Cardiac septum (tissue), 1 donor: ENCODE measurements at regions not wholly inside any gene's neighbourhood (a gene's known extent, or its start where the extent isn't known, plus 50 kb on each side); places are given as distances from the start of the nearest gene placed in this dataset.
"Not testable (repeated sequence)": the region's sequence is repeated elsewhere in the genome, so short reads cannot be mapped to it uniquely, and the experiment has no call there.

Source experiments
- DNase-seq: peaks from one replicate; pipeline ENCODE4 v3.0.0-alpha.2; 2020; ENCODE audit warnings: low spot score
- intact Hi-C: fragments of 100-400 bp; cut with DNase I; formaldehyde crosslinking; loops from one replicate; pipeline ENCODE4 v1.14.0; 2022
- donor health status: DM: no; HTN: no; CAD: no.

DNA sequence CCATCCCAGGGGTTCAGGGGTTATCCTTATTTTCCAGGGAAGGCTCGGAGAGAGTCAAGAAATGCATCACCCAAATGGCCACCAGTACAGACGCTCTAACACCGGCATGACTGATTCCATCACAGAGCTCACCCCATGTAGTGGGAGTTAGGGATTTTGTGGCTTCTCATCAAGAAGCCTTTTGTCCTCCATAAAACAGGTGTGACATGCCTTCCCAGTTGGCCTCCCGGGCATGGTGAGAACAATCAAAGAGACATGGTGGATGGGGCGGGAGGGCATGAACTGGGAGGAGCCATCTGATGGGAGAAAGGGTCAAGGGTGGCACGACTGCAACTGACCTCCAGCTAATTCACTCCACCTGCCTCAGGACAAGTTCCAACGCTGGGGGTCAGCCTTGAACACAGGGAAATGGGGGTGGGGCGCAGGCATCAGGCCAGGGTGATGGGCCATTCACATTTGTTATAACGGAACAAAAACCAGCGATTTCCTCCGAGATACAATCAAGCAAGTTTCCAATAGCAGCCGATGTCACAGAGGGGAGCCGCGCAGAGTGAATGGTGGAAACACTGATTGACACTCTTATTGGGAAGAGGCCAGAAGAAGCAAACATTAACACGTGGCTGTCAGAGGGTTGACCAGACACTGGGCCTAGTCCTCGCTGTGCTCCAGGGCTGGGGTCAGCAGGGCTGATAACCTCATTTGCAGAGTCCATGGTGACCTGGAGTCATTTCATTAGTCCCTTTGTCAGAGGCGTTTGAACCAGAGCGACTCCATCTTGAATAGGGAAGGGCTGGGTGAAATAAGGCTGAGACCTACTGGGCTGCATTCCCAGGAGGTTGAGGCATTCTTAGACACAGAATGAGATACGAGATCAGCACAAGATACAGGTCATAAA lies 80.5 kb upstream of the HPCAL1 start:
- intact Hi-C loops, result no loop called here
- DNase-seq, result no peak

DNA sequence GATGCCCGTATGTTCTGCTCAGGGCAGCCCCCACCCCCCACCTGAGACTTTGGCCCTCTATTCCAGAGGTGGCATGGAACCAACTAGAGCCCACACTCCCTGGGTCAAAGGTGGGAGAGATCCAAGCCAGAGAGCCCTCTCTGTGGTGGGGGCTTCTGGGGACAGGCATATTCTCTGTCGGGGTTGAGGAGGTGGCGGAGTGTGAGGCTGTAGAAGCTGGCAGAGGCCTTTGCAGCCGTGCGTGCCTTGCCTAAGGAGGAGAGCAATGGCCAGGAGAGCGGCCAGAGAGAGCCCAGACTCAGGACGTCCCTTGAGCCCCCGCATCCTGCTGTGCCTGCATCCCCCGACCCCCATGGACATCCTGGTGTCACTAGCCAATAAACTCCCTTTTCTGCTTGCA lies 79.2 kb upstream of the HPCAL1 start:
- peak; percentile 47 for DNase-seq
- intact Hi-C loops, result no loop called here

DNA sequence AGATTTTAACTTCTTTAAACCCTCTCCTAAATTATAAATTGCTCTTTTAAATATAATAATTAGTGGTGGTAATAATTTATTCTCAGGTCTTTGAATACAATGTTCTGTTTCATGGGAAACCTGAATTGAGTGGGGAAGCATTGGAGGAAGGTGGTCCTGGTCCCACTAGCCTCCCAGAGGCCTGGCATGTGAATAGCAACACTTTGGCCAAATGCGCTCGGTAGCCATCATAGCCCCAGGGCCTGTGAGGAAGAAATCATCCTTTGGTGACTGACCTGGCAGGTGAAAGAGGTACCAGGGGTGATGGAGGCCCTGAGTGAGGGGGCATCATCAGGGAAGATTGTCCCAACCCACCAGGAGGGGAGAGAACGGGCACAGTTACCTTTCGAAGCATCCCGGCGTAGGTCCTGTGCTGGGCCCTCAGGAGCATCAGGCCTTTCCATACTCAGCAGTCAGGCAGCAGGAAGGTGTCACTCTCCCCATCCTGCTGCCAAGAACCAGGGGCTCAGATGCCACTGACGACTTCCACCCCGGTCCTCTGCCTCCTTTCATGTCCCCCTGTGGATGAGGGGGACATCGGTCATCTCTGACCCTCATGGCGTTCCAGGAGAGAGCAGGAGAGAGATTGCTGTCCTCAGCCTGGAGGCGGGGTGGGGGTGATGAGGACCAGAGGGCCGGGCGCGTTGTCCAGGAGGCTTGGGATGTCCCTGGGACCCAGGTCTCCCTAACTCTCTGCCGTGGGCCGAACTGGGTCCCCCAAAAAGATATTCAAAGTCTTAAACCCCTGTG lies 78.6 kb upstream of the HPCAL1 start:
- intact Hi-C loops, result no loop called here

DNA sequence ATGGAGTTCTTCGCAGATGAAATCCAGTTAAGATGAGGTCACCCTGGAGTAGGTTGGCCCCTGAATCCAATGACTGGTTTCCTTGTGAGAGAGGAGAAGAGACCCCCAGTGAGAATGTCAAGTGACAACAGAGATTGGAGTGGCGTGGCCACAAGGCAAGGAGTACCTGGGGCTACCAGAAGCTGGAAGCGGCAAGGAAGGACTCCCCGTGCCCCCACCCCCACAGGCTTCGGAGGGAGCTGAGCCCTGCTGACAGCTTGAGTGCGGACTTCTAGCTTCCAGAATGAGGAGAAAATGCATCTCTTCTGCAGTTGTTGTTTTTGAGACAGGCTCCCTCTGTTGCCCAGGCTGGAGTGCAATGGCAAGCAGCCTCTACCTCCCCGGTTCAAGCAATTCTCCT lies 78.0 kb upstream of the HPCAL1 start:
- intact Hi-C loops, result no loop called here

More for the DNA sequence above, 78.6 kb upstream of the HPCAL1 start:
- DNase-seq, result peak; percentile 70

DNA sequence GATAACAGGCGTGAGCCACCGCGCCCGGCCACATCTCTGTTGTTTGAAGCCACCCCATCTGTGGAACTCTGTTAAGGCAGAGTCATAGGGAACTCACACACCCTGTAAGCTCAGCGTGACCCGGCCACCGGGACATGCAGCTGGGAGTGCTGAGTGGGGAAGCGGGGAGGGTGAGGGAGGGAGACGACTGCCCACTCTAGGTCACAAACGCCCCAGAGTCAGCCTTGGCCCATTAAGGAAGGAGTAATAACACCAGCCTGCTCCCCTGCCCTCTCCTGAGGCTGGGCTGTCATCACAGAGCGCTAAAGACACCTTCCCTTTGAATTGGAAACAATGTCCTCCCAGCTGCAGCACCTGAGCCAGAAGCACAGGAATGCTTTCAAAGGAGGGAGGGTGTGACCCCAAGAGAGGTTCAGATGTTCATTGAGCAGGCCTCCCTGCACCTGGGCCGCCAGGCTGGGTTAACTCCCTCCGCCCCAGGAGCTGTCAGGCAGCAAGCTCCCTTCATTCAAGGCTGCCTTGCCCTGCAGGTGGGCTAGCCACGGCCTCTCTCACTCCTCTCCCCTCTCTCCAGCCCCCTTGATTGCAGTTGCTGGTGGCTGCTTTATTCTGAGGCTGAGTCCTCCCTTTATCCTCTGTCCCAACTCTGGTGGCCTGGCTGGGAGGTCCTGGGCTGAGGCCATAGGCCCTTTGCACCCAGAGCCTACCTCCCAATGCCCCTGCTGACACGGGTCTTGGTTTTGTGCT lies 77.2 kb upstream of the HPCAL1 start:
- peak; percentile 50 for DNase-seq

More for the DNA sequence above, 78.0 kb upstream of the HPCAL1 start:
- DNase-seq, result no peak

DNA sequence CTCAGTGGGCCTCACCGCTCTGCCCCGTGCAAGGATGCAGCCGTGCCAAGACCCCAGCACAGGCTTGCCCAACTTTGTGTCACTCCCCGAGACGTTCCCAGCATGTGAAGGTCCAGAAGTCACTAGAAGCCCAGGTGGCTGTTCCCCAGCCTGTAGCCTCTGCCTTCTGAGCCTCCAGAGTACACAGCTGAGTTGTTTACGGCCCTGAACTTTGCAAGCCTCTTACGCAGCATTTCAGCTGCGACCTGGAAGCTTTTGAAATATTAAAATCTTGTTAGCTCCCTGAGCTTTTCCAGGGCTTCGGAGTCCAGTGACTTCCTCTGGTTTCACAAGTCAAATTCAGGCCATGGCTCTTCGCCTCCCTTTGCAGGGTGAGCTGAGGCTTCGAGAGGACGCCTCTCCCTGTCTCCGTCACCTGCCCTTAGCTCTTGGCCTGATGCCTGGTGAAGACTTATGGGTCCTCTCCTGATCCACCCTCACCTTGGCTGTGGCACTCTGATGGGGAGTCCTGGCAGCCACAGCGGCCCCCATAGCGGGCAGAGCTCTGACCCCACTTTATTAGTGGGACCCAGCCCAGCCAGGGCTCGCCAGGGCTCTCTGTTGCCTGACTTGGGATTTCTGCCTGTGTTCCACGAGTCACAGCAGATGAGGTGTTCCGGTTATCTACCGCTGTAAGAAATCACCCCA lies 76.5 kb upstream of the HPCAL1 start:
- intact Hi-C loops, result no loop called here
- peak; percentile 70 for DNase-seq

More for the DNA sequence above, 77.2 kb upstream of the HPCAL1 start:
- intact Hi-C loops, result no loop called here

DNA sequence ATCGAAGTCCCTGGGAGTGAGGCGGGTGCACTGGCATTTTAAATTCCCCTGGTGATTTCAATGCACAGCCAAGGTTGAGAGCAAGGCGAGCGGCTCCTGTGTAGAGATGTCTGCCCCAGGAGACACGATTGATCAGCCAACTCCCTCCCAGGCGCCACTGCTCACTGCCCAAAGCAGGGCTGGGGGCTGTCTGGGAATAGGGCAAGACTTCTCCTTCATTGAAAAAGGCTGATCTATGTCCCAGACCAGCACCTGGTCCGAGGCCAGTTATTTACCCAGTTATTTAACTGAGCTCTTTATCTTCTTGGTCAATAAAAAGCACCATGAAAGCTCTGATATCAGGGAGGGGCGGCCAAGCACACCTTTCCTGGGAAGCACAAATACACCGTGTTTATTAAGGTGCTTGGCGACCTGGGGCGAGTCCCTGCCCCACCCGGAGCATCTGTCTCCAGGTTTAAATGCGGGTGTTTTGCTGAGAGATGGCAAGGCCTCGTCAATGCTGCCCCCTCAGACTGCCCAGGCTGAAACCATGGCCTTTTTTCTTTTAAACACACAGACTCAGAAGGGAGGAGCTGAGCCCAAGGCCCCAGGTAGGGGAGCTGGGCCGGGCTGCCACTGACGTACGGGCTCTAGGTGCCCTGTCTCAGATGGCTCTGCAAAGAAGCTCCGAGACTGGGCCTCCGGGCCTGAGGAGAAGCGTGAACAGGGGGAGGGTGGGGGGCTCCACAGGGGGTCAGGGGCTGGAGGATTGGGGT lies 73.9 kb upstream of the HPCAL1 start:
- DNase-seq, result peak; percentile 63
- intact Hi-C loops, result no loop called here

DNA sequence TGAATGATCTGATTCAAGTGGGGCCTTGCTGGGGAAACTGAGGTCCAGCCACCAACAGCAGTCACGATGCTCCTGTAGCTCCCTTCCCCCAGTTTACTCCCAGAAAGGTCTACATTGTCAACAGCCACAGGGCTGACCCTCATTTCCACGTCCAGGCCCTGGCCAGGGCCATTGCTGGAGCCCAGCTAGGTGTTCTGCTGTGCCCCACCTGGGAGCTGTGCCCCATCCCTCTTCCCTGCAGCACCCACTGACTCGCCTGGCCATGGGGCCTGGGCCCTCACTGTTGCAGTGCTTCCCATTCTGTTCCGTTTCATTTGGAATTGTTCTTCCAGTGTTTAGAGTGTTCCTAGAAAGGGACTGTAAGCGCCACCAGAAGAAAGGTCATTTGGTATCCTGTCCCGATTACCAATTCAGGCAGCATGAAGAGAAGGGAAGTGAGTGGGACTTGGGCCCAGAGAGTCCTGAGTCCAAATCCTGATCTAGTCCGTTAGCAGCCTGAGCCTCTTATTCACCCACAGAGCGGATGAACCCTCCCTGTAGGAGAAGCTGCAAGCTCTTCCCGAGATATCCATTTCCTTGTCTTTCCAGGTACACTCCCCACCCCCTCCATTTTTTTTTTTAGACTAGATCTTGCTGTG lies 73.1 kb upstream of the HPCAL1 start:
- intact Hi-C loops, result no loop called here
- peak; percentile 68 for DNase-seq

DNA sequence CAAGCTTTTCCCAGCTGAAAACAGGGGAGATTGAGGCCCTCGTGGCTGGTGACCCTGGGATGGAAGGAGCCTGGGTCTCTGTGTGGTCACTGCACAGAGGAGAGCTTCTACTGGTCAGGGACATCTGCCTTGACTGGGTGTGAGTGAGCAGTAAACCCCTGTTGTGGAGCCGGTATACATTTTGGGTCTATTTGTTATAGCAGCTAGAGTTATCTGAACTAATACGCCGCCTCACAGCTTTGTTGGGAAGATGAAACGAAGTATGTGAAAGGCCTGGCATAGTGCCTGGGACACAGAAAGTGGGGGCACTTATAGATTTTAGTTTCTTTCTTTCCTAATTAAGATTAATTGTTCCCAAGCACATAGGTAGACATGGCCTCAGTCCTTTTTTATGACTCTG lies 72.2 kb upstream of the HPCAL1 start:
- no peak for DNase-seq
- intact Hi-C loops, result no loop called here

DNA sequence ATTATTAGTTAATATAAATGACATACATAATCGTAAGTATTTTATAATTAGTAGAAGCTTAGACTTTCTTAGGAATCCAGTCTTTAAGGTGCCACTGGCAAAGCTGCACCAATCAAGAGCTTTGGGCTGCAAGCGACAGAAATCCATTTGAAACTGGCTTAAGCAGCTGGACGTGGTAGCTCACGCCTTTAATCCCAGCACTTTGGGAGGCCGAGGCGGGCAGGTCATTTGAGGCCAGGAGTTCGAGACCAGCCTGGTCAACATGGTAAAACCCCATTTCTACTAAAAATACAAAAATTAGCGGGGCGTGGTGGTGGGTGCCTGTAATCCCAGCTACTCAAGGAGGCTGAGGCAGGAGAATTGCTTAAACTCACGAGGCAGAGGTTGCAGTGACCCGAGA lies 71.8 kb upstream of the HPCAL1 start:
- intact Hi-C loops, result not testable (repeated sequence)
- DNase-seq, result peak; percentile 20

DNA sequence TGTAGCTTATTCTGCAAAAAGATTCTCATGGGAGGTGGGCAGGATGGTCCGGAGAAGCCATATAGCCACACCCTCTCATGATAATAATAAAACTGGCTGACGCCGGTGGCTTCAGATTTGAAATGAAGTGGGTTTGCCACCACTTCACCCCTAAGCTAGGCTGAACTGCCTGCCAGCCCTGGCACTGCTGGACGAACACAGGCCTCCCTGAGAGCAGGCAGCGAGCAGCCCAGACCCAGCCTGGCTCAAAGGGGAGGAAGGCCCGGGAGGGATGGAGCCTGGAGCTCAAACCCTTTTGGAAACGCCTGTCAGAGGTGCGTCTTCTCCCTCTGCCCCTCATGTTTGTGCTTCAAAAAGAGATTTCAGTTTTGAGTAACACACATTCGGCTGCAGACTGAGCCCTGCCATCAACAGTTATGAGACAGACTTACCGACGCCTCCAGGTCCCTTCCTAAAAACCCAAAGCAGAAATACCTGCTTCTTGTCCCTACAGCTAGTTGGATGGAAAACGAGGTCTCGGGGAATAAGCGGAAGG lies 71.1 kb upstream of the HPCAL1 start:
- intact Hi-C loops, result no loop called here
- DNase-seq, result peak; percentile 58

DNA sequence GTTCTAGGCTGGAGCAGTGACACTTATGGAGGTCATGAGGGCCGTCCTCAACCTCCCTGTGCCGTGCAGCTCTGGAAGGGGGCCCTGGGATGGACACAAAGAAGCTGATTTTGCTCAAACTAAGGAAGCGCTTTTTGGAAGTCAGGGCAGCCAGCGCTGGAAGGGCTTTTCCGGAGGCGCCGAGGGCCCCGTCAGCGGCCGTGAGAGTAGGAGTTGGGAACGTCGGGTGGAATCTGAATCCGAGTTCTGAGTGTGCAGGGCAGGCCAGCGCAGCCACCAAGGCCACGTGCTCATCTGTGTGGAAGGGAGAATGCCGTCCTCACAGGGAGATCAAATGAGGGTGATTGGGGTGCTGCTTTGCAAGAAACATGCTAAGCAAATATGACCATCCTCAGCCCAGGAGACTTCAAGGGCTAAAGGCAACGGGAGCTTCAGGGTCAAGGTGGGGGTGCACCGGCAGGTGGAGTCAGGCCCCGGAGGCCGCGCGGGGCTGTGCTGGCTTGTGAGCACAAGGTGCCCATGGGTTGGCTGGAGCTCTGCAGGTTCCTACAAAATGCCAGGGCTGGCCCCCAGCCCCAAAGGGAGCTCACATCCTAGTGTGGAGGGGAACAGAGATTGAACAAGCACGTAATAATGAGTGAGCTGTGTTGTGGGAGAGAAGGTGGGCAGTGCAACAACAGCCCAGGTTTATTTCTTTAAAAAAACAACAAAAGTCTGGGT lies 70.4 kb upstream of the HPCAL1 start:
- peak; percentile 63 for DNase-seq
- intact Hi-C loops, result no loop called here

DNA sequence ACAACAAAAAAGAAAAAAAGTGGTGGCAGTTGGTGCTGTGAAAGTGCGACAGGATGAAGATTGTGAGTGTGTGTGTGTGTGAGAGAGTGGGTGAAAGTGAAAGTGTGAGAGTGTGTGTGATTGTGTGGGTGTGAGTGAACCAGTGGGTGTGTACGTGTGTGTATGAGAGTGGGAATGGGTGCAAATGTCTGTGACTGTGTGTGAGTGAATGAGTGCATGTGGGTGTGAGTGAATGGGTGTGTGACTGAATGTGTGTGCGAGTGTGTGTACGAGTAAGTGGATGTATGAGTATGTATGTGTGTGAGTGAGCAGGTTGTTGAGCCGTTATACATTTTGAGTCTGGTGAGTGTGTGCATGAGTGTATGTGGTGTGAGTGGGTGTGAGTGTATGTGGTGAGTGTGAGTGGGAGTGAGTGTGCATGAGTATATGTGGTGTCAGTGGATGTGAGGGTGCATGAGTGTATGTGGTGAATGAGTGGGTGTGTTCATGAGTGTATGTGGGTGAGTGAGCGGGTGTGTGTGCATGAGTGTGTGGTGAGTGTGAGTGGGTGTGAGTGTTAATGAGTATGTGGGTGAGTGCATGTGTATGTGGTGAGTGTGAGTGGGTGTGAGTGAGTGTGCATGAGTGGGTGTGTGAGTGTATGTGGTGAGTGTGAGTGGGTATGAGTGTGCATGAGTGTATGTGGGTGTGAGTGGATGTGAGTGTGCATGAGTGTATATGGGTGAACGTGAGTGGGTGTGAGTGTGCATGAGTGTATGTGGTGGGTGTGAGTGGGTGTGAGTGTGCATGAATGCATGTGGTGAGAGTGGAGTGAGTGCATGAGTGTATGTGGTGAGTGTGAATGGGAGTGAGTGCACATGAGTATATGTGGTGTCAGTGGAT lies 69.3 kb upstream of the HPCAL1 start:
- intact Hi-C loops, result no loop called here
- DNase-seq, result no peak

DNA sequence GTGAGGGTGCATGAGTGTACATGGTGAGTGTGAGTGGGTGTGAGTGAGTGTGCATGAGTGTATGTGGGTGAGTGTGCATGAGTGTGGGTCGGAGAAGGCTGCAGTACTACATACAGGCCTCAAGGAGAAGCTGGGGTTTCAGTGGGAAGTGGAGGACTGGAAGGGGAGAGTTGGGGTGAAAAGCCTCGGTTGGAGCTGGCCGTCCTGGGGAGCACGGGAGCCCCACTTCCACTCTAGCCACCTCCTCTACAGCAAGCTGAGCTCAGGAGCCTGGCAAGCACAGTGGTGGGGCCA lies 68.7 kb upstream of the HPCAL1 start:
- no peak for DNase-seq
- intact Hi-C loops, result no loop called here

DNA sequence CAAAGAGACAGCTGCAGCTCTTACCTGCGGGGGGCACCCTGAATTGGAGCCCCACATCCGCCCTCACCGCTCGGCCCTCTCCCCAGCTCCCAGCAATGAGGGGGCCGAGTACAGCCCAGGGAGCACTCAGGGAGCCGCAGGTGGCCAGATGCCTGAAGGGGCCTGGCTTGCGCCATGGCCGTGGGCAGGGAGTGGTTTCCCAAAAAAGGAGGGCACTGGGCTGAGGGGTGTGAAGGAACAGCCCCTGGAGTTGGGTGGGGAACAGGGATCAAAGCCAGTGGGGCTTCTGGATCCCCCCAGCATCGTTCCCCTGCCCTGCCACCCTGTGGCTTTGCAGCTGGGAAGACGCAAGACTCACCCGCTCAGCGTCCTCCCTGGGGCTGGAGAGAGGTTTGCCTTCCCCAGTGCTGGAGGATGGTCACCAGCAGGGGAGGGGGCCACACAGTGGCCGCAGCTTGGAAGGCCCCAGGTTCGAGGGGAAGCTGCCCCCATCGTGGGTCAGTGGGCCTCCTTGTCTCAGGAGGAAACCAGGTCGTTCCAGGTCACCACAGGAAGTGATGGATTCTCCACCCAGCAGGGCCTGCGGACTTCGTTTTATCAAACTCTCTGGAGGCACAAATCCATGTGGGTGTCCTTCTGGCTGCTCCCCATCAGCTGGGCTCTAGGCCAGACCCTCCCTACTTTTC lies 68.2 kb upstream of the HPCAL1 start:
- no peak for DNase-seq
- intact Hi-C loops, result no loop called here
